WTC11 (cell line): ENCODE measurements at regions not wholly inside any gene's neighbourhood (a gene's known extent, or its start where the extent isn't known, plus 50 kb on each side); places are given as distances from the start of the nearest gene placed in this dataset.
"Not testable (repeated sequence)": the region's sequence is repeated elsewhere in the genome, so short reads cannot be mapped to it uniquely, and the experiment has no call there.

Source experiments
- ATAC-seq: fragments of 200-7000 bp; cut with Tn5 transposase; 2 replicates; pipeline ENCODE4 v1.10.0; 2021; ENCODE audit warnings: mild to moderate bottlenecking, moderate library complexity
- CTCF ChIA-PET: fragments of 300-600 bp; sonication (Branson Sonifier 250); formaldehyde crosslinking; loops from one replicate; lab custom pipeline; 2021; ENCODE audit warnings: antibody characterized with exemption; lab: Charles Lee
- POLR2A ChIA-PET: fragments of 350-600 bp; sonication (Branson Sonifier 250); formaldehyde crosslinking; loops from one replicate; lab custom pipeline; 2021; ENCODE audit warnings: antibody characterized with exemption; lab: Charles Lee
- DNase-seq: peaks from one replicate; pipeline ENCODE4 v3.0.0; 2021; ENCODE audit warnings: low spot score
- H3K27ac Mint-ChIP-seq: 2 replicates; pipeline ENCODE4 v1.8.0; 2021; ENCODE audit warnings: mixed read lengths
- H3K27me3 Mint-ChIP-seq: 2 replicates; pipeline ENCODE4 v1.8.0; 2021; ENCODE audit warnings: low read depth, mild to moderate bottlenecking, moderate library complexity, mixed read lengths
- H3K36me3 Mint-ChIP-seq: 2 replicates; pipeline ENCODE4 v1.8.0; 2021; ENCODE audit warnings: mixed read lengths
- H3K4me1 Mint-ChIP-seq: 2 replicates; pipeline ENCODE4 v1.8.0; 2022; ENCODE audit warnings: mixed read lengths
- H3K4me3 Mint-ChIP-seq: 2 replicates; pipeline ENCODE4 v1.8.0; 2021; ENCODE audit warnings: mild to moderate bottlenecking, moderate library complexity, mixed read lengths
- H3K9me3 Mint-ChIP-seq: 2 replicates; pipeline ENCODE4 v1.8.0; 2021; ENCODE audit warnings: mixed read lengths
- CBFB ChIP-seq: sonication (generic); formaldehyde crosslinking; IDR thresholded peaks from 2 replicates; pipeline ENCODE4 v1.8.1; 2022; ENCODE audit warnings: mild to moderate bottlenecking, low read depth, missing genetic modification reagents
- CREM ChIP-seq: sonication (generic); formaldehyde crosslinking; IDR thresholded peaks from 2 replicates; pipeline ENCODE4 v1.8.1; 2022; ENCODE audit warnings: mild to moderate bottlenecking, missing genetic modification reagents, moderate library complexity
- ESRRA ChIP-seq: sonication (generic); formaldehyde crosslinking; IDR thresholded peaks from 2 replicates; pipeline ENCODE4 v1.8.1; 2022; ENCODE audit warnings: mild to moderate bottlenecking, missing genetic modification reagents, borderline replicate concordance
- KAT7 ChIP-seq: sonication (generic); formaldehyde crosslinking; IDR thresholded peaks from 2 replicates; pipeline ENCODE4 v1.8.1; 2023; ENCODE audit warnings: missing genetic modification reagents, mild to moderate bottlenecking, borderline replicate concordance
- TF ChIP-seq, protein P1 (sequence below): fragments of 250-450 bp; sonication (Bioruptor Pico); IDR thresholded peaks from 2 replicates; pipeline ENCODE4 v1.9.0; 2021; ENCODE audit warnings: mild to moderate bottlenecking
- TF ChIP-seq, protein P2 (sequence below): fragments of 250-450 bp; sonication (Bioruptor Pico); IDR thresholded peaks from 2 replicates; pipeline ENCODE4 v1.9.0; 2021; ENCODE audit warnings: moderate library complexity, mild to moderate bottlenecking, inconsistent platforms, borderline replicate concordance

DNA sequence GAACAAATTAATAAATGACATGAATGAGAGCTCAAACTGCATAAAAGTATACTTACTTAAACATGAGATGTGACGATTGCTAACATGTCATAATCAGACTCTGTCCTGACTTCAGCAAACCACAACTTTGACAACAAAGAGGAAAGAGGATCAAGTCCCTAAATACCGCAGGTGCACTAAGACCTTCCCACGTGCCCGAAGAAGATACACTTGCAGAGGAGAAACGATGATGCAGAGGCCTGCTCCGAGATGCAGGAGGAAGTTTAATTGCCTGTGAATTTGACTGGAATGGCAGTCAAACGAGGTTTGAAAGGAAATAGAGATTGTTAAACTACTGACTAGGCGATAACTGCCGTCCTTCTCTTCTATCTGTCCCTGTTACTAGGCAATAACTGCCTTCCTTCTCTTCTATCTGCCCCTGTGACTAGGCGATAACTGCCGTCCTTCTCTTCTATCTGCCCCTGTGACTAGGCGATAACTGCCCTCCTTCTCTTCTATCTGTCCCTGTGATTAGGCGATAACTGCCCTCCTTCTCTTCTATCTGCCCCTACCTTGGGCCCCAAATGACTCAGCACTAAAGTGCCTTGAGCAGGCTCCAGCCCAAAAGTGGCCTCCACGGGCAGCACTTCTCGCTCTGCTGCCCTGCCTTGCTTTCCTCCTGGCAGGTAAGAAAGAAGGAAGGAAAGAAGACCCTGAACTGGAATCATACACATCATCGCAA lies 2226.0 kb upstream of the DEFB115 start:
- H3K27ac Mint-ChIP-seq, H3K4me1 Mint-ChIP-seq, CTCF ChIA-PET, POLR2A ChIA-PET, H3K4me3 Mint-ChIP-seq, ATAC-seq, DNase-seq: not testable (repeated sequence)
- H3K27me3 Mint-ChIP-seq: peaks cover 19% of the 10 kb centered on the region
- H3K9me3 Mint-ChIP-seq: peaks cover 70% of the 10 kb centered on the region
- H3K36me3 Mint-ChIP-seq: peaks cover 62% of the 10 kb centered on the region

DNA sequence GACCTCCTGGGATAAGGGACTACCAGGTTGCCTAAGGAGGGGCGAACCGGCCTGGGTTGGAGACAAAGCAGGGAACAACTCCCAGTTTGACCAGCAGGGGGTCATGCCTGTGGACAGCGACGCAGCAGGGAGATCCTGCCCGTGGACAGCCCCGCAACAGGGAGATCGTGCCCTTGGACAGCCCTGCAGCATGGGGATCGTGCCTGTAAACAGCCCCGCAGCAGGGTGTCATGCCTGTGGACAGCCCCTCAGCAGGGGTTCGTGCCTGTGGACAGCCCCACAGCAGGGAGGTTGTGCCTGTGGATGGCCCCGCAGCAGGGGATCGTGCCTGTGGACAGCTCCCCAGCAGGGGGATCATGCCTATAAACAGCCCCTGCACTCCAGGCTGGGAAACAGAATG lies 2213.2 kb upstream of the DEFB115 start:
- H3K27ac Mint-ChIP-seq, ATAC-seq, H3K4me1 Mint-ChIP-seq, CTCF ChIA-PET, DNase-seq, POLR2A ChIA-PET, H3K4me3 Mint-ChIP-seq: not testable (repeated sequence)
- Mint-ChIP-seq H3K36me3 (peaks cover 67% of the 10 kb centered on the region), H3K27me3 (peaks cover 15% of the 10 kb centered on the region), H3K9me3 (peaks cover 71% of the 10 kb centered on the region)

DNA sequence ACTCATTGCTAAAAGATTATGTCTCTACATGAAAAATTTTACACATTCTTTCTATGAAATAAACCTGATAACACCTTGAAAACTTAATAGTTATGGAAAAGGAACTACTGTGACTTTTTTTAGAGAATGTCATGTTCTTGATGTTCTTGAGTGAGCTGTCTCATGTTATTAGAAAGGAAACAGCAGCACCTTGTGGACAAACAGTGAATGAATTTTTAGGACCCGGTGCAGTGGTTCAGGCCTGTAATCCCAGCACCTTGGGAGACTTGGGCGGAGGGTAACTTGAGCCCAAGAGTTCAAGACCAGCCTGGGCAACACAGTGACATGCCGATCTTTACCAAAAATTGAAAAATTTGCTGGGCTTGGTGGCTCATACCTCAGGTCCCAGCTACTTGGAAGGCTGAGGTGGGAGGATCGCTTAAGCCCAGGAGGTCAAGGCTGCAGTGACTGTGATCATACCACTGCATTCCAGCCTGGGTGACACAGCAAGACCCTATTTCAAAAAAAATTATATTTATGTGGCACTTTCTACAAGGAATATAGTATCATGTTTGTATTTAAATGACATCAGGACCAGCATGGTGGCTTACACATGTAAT lies 2207.4 kb upstream of the DEFB115 start:
- POLR2A ChIA-PET, H3K4me1 Mint-ChIP-seq, CTCF ChIA-PET, DNase-seq, ATAC-seq, H3K27ac Mint-ChIP-seq, H3K4me3 Mint-ChIP-seq: not testable (repeated sequence)
- peaks cover 76% of the 10 kb centered on the region for H3K9me3 Mint-ChIP-seq
- H3K27me3 Mint-ChIP-seq: peaks cover 12% of the 10 kb centered on the region; the same call in 1 of the 2 replicates
- peaks cover 68% of the 10 kb centered on the region for H3K36me3 Mint-ChIP-seq

DNA sequence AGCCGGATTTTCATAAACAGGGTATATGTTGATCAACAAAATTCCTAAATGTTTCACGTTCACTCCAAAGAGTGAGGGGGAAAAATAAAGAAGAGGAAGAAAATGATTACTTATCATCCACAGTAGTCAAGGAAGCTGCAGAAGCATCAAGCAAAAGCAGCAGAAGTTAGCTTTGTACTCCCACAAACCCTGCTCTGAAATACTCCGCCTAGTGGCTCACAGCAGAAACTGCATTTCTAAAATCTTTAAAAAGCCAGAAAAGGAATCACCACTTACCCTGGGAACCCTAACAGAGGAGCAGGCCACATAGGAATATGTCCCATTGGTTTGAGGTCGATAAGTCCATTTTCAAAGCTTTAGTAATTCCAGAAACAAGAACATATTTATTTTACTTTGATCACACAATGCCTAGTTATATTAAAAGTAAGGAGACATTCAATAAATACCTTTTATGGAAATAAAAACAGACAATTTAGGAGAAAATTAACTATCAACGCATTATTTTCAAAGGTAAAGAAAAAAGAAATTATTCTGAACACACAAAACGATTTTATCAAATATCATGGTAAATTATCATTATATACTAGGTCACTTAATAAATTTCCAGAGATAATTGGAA lies 2199.5 kb upstream of the DEFB115 start:
- H3K27ac Mint-ChIP-seq, POLR2A ChIA-PET, DNase-seq, CTCF ChIA-PET, ATAC-seq, H3K4me1 Mint-ChIP-seq, H3K4me3 Mint-ChIP-seq: not testable (repeated sequence)
- Mint-ChIP-seq H3K36me3 (peaks cover 80% of the 10 kb centered on the region), H3K9me3 (peaks cover 91% of the 10 kb centered on the region), H3K27me3 (peaks cover 15% of the 10 kb centered on the region)

DNA sequence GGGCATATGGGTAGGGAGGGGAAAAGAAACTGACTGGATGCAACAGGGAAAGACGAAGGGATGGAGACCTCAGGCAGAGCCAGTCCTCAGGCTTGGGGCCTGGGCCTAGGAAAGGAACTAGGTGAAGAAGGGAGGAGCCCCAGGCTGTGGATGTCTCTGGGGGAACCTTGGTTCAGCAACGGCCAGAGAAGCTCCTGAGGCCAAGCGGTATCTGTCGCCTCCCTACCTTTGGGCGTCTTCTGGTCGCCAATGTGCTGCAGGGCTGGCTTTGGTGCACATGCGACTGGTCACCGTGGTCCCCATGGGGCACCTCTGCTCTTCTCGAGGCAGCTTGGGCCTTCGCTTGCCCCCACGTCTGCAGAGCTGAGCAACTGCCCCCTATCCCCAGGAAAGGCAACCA lies 2195.0 kb upstream of the DEFB115 start:
- Mint-ChIP-seq H3K36me3 (peaks cover 79% of the 10 kb centered on the region), H3K9me3 (peaks cover 88% of the 10 kb centered on the region), H3K27me3 (peaks cover 27% of the 10 kb centered on the region)
- POLR2A ChIA-PET, ATAC-seq, H3K27ac Mint-ChIP-seq, CTCF ChIA-PET, DNase-seq, H3K4me3 Mint-ChIP-seq, H3K4me1 Mint-ChIP-seq: not testable (repeated sequence)

DNA sequence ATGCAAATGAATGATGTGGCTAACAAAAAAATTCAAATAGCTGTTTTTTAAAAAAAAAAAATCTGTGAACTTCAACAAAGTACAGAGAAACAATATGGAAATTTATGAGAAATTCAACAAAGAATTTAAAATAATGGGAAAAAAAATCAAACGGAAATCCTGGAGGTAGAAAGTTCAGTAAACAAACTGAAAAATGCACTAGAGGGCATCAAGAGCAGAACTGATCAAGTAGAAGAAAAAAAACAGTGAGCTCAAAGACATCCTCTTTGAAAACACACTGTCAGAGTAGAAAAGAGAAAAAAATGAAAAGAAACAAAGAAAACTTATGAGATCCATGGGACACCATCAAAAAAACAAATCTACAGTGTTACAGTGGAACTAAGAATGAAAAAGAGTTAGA lies 2191.1 kb upstream of the DEFB115 start:
- H3K27ac Mint-ChIP-seq, CTCF ChIA-PET, POLR2A ChIA-PET, DNase-seq, H3K4me3 Mint-ChIP-seq, H3K4me1 Mint-ChIP-seq, ATAC-seq: not testable (repeated sequence)
- Mint-ChIP-seq H3K36me3 (peaks cover 63% of the 10 kb centered on the region), H3K9me3 (peaks cover 80% of the 10 kb centered on the region), H3K27me3 (peaks cover 22% of the 10 kb centered on the region)

DNA sequence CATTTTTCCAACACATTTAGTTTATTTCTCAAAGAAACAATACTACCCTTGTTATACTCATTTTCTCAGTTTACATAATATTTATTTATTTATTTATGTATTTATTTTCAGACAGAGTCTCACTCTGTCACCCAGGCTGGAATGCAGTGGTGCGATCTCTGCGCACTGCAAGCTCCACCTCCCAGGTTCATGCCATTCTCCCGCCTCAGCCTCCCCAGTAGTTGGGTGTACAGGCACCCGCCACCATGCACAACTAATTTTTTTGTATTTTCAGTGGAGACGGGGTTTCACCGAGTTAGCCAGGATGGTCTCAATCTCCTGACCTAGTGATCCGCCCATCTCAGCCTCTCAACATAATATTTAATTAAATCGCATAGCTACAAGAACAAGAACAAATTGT lies 2183.8 kb upstream of the DEFB115 start:
- peaks cover 64% of the 10 kb centered on the region for H3K9me3 Mint-ChIP-seq
- POLR2A ChIA-PET, H3K27me3 Mint-ChIP-seq, ATAC-seq, H3K4me1 Mint-ChIP-seq, CTCF ChIA-PET, H3K27ac Mint-ChIP-seq, DNase-seq, H3K4me3 Mint-ChIP-seq: not testable (repeated sequence)
- H3K36me3 Mint-ChIP-seq: peaks cover 44% of the 10 kb centered on the region

DNA sequence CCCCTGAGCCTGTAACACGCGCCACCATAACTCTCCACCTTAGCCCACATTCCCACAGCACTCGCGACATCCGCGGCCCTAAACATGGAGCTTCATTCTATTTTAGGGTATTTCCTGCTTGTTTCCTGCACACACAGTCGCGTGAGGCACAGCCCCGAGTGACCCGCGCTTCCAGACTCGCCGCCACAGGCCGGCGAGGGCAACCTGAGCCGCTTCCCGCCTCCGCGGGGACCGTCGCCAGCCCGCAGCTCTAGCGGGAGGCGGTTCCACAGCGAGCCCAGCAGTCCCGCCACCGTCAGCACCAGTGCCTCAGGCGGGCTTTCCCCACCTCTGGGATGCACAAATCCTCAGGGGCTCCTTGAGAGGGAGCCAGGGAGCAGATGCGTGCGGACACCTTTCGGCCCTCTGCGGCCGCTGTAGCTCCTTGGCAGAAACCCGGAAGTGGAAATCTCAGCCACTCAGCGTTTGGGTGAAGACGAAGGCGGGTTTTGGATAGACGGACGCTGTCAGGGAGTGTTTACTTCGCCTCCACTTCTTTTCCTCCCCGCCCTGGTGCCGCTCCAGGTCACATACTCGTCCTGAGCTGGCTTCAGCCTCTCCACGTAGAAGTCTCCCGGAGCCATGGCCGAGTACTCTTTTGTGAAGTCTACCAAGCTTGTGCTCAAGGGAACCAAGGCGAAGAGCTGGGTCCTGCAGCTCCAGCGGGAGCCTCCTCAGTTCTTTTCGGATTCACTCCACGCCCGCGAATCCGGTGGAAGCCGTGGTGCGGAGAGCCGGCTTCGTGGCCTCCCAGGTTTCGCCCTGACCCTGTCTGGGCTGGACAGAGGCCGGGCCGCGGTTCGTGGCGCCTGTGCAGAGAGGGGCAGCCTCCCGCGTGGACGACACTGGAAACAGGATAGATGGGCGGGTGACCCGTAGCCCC lies 2177.4 kb upstream of the DEFB115 start:
- Mint-ChIP-seq H3K36me3 (peaks cover 65% of the 10 kb centered on the region), H3K4me3 (no peak overlapping the region), H3K27ac (no peak overlapping the region), H3K9me3 (peaks cover 75% of the 10 kb centered on the region), H3K27me3 (peaks cover 24% of the 10 kb centered on the region), H3K4me1 (no peaks in the 10 kb centered on the region)
- CTCF ChIA-PET: no interaction called here
- no peak for ATAC-seq
- no peak for DNase-seq
- POLR2A ChIA-PET: no interaction called here
- TF ChIP-seq ESRRA (CRISPR knock-in tag) (no peak), CREM (CRISPR knock-in tag) (no peak), CBFB (no peak), KAT7 (no peak)
- TF ChIP-seq, protein P1, sequence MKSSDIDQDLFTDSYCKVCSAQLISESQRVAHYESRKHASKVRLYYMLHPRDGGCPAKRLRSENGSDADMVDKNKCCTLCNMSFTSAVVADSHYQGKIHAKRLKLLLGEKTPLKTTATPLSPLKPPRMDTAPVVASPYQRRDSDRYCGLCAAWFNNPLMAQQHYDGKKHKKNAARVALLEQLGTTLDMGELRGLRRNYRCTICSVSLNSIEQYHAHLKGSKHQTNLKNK (CRISPR knock-in tag): no peak
- TF ChIP-seq, protein P2, sequence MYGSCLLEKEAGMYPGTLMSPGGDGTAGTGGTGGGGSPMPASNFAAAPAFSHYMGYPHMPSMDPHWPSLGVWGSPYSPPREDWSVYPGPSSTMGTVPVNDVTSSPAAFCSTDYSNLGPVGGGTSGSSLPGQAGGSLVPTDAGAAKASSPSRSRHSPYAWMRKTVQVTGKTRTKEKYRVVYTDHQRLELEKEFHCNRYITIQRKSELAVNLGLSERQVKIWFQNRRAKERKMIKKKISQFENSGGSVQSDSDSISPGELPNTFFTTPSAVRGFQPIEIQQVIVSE (CRISPR knock-in tag): no peak
